ENCODE measurements at regions not wholly inside any gene's neighbourhood (a gene's known extent, or its start where the extent isn't known, plus 50 kb on each side); places are given as distances from the start of the nearest gene placed in this dataset.

- H3K27ac ChIP-seq, result no peak overlapping the region
- in situ Hi-C loops (cut with MboI; ENCODE audit: low sequenced_read_pairs in 4 of 4) (no loop called here), intact Hi-C loops (cut with DNase I; ENCODE audit: low total_unique reads) (no loop called here)
- H3K36me3 ChIP-seq, result no peaks in the 10 kb centered on the region
- H3K9me3 ChIP-seq, result peaks cover 0 to 6% (median 0%) of the 10 kb centered on the region in 3 donors
- TF ChIP-seq CTCF (IDR thresholded peaks at IDR 0.05 in 4 of 5, conservative IDR thresholded peaks at IDR 0.05 in 1 of 5) (no peak), POLR2A (IDR thresholded peaks at IDR 0.05) (no peak)
- ATAC-seq, result no peak
- DNase-seq, result no peak
- H3K4me1 ChIP-seq, result no peaks in the 10 kb centered on the region
- no peaks in the 10 kb centered on the region for H3K27me3 ChIP-seq
- H3K4me3 ChIP-seq, result no peak overlapping the region
Observed at GRCh38 chr14:44215660-44216059, 291.4 kb downstream of the FSCB start.

GRCh38 chr14:44211718-44212117 lies 295.4 kb downstream of the FSCB start:
- no peaks in the 10 kb centered on the region for H3K27me3 ChIP-seq
- H3K36me3 ChIP-seq, result no peaks in the 10 kb centered on the region
- no peak overlapping the region for H3K4me3 ChIP-seq
- no peak for DNase-seq
- peaks cover 0 to 6% (median 0%) of the 10 kb centered on the region in 3 donors for H3K9me3 ChIP-seq
- intact Hi-C loops (cut with DNase I; ENCODE audit: low total_unique reads), result no loop called here
- TF ChIP-seq POLR2A (IDR thresholded peaks at IDR 0.05) (no peak), CTCF (IDR thresholded peaks at IDR 0.05 in 4 of 5, conservative IDR thresholded peaks at IDR 0.05 in 1 of 5) (no peak)
- H3K4me1 ChIP-seq, result no peaks in the 10 kb centered on the region
- no peak overlapping the region for H3K27ac ChIP-seq
- in situ Hi-C loops (cut with MboI; ENCODE audit: low sequenced_read_pairs in 4 of 4), result no loop called here
- ATAC-seq, result no peak

GRCh38 chr14:44204061-44204835 lies 302.8 kb downstream of the FSCB start:
- no peaks in the 10 kb centered on the region for H3K4me1 ChIP-seq
- H3K27ac ChIP-seq, result no peak overlapping the region
- ATAC-seq (no peak), DNase-seq (no peak)
- intact Hi-C loops (cut with DNase I; ENCODE audit: low total_unique reads) (no loop called here), in situ Hi-C loops (cut with MboI; ENCODE audit: low sequenced_read_pairs in 4 of 4) (no loop called here)
- no peaks in the 10 kb centered on the region for H3K27me3 ChIP-seq
- no peak overlapping the region for H3K4me3 ChIP-seq
- H3K9me3 ChIP-seq, result no peaks in the 10 kb centered on the region
- no peak for TF ChIP-seq CTCF (IDR thresholded peaks at IDR 0.05 in 4 of 5, conservative IDR thresholded peaks at IDR 0.05 in 1 of 5)
- TF ChIP-seq POLR2A (IDR thresholded peaks at IDR 0.05), result no peak
- no peaks in the 10 kb centered on the region for H3K36me3 ChIP-seq

- intact Hi-C loops (cut with DNase I; ENCODE audit: low total_unique reads), result no loop called here
- no peaks in the 10 kb centered on the region for H3K27me3 ChIP-seq
- no peak overlapping the region for H3K4me3 ChIP-seq
- in situ Hi-C loops (cut with MboI; ENCODE audit: low sequenced_read_pairs in 4 of 4), result no loop called here
- DNase-seq (no peak), ATAC-seq (no peak)
- H3K36me3 ChIP-seq, result no peaks in the 10 kb centered on the region
- no peaks in the 10 kb centered on the region for H3K4me1 ChIP-seq
- no peaks in the 10 kb centered on the region for H3K9me3 ChIP-seq
- no peak for TF ChIP-seq POLR2A (IDR thresholded peaks at IDR 0.05)
- TF ChIP-seq CTCF (IDR thresholded peaks at IDR 0.05 in 4 of 5, conservative IDR thresholded peaks at IDR 0.05 in 1 of 5), result no peak
- no peak overlapping the region for H3K27ac ChIP-seq
Observed at GRCh38 chr14:44180975-44181374, 326.1 kb downstream of the FSCB start.

- intact Hi-C loops (cut with DNase I; ENCODE audit: low total_unique reads), result no loop called here
- H3K36me3 ChIP-seq, result no peaks in the 10 kb centered on the region
- in situ Hi-C loops (cut with MboI; ENCODE audit: low sequenced_read_pairs in 4 of 4), result no loop called here
- no peaks in the 10 kb centered on the region for H3K4me1 ChIP-seq
- H3K9me3 ChIP-seq, result no peaks in the 10 kb centered on the region
- DNase-seq (no peak), ATAC-seq (no peak)
- H3K27ac ChIP-seq, result no peak overlapping the region
- H3K27me3 ChIP-seq, result no peaks in the 10 kb centered on the region
- H3K4me3 ChIP-seq, result no peak overlapping the region
- TF ChIP-seq POLR2A (IDR thresholded peaks at IDR 0.05) (no peak), CTCF (IDR thresholded peaks at IDR 0.05 in 4 of 5, conservative IDR thresholded peaks at IDR 0.05 in 1 of 5) (no peak)
Observed at GRCh38 chr14:44170556-44170955, 336.5 kb downstream of the FSCB start.

Data from gastrocnemius medialis (tissue), 4 donors.